GM18951 (cell line): ENCODE measurements at regions not wholly inside any gene's neighbourhood (a gene's known extent, or its start where the extent isn't known, plus 50 kb on each side); places are given as distances from the start of the nearest gene placed in this dataset.
"Not testable (repeated sequence)": the region's sequence is repeated elsewhere in the genome, so short reads cannot be mapped to it uniquely, and the experiment has no call there.

Experiments used
- POLR2A ChIP-seq: IDR thresholded peaks from 4 replicates; pipeline ENCODE4 v1.6.1; 2011; ENCODE audit warnings: mild to moderate bottlenecking; ENCODE audit not compliant: insufficient read length, insufficient read depth; ENCODE audit errors: extremely low read depth
- in situ Hi-C: fragments of 300-500 bp; cut with MboI; formaldehyde crosslinking; loops from one replicate; pipeline ENCODE4 v1.12.0; 2022; ENCODE audit warnings: low sequenced_read_pairs, mixed read lengths, inconsistent platforms; ENCODE audit not compliant: unreplicated experiment

DNA sequence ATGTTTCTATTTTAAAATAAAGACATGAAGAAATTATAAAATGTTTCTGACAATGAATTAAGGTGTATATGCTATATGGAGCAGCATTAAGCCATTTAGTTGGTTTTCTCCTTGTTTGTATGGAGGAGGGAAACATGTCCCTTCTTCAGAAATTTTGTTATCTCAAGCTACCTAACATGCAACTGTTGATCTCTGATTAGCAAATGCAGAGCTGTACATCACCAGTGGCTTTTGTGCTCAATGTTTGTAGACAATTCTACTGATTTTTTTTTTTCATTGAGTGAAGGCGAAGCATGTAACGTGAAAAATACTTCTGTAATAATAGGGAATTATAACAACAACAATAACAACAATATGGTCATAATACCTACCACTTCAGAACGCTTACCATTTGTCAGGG, 463.7 kb downstream of the PLPP3 start:
- in situ Hi-C loops, result no loop called here
- no peak for TF ChIP-seq POLR2A

DNA sequence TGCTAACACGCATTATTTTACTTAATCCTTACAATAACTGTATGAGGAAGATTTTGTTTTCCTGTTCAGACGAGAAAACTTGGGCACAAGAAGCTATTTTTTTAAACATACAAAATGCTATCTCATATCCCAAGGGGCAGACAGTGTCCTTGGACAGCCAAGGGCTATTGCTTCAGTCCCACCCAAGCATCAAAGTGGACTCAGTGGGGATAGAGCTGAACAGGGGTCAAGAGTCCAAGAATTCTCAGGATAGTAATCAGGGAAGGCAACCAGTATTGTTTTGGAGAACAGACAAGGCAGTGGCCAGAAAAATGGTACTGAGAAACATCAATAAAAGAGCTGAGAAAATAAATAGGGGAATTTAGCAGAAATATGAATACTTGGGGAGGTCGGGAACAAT, 465.7 kb downstream of the PLPP3 start:
- in situ Hi-C loops, result no loop called here
- no peak for TF ChIP-seq POLR2A

DNA sequence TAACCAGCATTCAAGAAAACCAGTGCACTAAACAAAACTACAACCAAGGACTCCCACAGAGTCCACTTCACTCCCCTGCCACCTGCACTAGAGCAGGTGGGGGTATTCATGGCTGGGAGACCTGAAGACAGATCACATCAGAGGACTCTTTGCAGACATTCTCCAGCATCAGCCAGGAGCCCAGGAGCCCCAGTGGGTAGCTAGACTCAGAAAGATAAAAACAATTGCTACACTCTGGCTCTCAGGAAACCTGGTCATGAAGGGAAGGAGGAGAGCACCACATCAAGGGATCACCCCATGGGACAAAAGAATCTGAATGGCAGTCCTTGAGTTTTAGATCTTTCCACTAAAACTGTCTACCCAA, 472.1 kb downstream of the PLPP3 start:
- TF ChIP-seq POLR2A, result no peak
- in situ Hi-C loops, result no loop called here

DNA sequence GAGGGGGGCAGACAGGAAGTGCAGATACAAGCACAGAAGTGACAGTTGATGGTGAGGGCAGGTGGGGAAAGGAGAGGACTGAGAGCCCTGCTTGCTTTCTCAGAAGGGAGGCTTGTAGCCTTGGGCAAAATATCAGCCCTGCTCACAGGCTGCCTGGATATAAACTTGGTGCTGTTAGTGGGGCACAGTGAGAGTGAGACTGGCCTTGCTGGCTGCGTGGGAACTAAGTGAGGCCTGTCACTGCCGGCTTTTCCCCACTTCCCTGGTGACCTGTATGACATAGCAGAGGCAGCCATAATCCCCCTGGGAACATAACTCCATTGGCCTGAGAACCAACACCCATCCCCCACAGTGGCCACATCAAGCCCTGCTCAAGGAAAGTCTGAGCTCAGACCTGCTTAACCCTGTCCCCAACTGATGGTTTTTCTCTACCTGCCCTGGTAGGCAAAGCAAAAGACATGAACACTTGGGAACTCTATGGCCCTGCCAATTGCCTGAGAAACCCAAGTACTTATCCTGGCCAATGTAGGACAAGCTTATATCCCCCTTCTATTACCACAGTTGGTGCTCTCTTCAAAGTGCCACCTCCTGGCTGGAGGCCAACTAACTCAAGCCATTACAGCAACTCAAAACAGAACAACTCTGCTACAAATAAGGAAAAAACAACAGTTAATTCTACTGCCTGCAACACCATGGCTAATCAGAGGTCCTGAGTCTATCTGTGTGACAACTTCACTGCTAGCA, 472.7 kb downstream of the PLPP3 start:
- no peak for TF ChIP-seq POLR2A
- in situ Hi-C loops, result no loop called here

DNA sequence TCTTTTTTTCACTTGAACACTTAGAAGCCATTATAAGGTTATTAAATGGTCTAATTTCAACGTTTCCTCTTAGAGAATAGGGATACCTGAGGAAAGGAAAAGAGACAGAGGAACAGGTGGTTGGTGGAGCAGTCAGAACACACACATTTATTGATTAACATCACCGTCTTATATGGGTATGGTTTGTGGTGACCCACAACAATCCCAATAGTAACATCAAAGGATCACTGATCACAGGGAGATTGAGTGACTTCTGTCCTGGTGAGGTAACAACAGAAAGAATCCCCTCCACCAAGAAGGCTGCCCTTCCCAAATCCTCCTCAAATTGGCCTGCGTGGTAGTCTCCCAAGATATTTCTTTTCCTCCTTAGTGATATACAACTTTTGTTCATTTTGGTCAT, 474.0 kb downstream of the PLPP3 start:
- in situ Hi-C loops, result no loop called here
- TF ChIP-seq POLR2A, result no peak

DNA sequence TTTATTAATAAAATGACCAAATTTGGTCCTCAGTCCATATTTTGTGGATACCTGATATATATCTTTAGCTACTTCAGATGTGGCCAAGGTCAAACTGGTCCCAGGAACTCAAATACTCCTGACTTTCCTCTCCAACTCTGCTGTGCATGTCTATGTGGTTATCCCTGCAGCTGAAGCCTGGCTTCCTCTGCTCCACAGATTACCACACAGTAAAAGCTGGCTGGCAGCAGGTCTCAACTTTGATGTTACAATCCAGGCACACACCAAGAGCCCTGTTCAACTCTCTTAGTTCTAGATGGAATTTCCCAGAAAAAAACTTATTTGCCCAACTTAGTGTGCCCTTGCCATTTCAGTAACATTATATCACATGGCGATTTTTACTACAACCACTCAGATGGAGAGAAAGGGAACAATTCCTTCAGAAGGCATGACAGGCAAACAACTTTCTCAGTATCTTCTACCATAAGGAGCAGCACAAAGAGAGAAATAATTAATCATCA, 479.5 kb downstream of the PLPP3 start:
- TF ChIP-seq POLR2A, result no peak
- in situ Hi-C loops, result no loop called here

DNA sequence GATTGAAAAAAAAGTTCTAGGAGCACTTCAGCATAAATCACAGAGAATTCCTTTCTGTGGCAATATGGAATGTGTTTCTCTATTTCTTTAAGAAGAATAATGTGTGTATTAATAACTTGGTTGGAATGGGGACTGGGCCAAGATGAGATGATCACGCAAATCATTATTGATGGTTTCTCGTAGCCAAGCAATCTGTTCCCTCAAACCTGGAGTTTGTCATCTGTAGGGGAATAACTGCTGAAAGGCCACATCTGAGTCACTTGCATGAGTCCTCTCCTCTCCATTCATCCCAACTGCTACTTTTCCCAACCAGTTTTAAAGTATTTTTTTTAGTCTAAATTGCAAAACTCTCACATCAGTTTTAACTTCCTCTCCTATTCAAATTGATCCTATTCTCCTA, 480.4 kb downstream of the PLPP3 start:
- TF ChIP-seq POLR2A, result no peak
- in situ Hi-C loops, result no loop called here

DNA sequence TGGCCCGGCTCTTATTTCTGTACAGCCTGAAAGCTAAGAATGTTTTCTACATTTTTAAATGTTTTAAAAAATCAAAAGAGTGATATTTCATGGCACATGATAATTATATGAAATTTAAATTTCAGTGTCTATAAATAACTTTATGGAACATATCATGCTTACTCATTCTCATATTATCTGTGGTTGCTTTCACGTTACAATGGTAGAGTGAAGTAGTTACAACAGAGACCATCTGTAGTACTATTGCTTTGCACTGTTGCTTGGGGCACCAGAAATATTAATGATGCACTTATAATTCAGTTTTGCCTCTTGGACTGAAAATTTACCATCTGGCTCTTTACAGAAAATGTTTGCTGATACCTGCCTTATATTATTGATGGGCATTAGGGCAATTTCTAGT, 481.6 kb downstream of the PLPP3 start:
- TF ChIP-seq POLR2A, result no peak
- in situ Hi-C loops, result no loop called here

DNA sequence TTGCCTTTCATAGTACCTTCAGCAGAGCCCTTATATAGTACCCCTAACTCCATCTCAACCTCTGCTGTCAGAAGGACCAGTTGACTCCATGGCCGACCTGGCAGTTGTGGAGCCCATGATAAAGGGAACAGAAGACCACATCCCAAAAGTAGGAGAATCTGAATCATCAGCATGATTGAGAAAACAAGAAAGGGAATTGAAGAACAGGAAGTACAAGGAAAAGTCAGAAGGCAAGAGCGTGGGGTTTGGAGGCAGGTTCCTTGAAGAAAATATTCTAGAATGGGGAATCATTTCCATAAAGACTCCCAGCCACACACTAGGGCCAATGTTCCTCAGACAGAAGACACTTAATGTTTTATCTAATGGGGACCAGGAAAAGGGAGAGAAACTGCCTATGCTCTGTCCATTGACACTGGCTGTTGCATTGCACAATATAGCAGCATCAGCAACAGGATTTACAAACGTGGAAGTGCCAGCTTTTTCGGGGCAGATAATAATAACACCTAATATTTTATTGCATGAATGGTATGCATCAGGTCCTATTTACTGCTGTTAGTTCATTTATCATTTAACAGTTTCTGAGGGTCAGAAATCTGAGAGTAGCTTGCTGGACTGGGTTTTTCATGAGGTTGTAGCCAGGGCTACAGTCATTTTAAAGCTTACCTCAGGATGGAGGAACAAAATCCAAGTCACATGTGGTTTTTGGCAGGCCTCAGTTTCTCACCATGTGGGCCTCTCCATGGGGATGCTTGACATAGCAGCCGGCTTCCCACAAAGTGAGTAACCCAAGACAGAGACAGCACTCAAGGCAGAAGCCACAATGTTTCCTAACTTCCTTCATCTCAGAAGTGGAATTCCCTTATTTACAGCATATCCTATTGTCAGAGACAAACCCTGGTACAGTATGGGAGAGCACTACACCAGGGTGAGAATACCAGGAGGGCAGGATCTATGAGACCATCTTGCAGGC, 483.4 kb downstream of the PLPP3 start:
- in situ Hi-C loops, result no loop called here
- TF ChIP-seq POLR2A, result no peak

DNA sequence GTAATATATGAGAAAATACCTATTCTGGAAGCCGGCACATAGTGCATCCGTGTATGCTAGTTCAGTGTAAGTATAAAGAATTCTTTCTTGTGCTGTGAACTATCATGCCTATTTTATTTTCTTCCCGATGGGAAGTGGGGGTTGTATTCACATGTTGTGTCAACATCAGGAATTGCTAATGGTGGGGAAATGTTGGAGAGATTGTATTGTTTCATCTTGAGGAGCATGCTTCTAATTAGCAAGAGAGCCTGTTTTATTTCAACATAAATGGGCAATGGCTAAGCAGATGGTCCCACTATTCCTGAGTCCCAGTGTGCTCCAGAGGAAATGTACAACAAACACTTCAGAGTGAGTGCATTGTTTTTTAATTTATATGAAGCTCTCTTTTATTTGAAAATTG, 485.2 kb downstream of the PLPP3 start:
- in situ Hi-C loops, result no loop called here
- TF ChIP-seq POLR2A, result no peak

DNA sequence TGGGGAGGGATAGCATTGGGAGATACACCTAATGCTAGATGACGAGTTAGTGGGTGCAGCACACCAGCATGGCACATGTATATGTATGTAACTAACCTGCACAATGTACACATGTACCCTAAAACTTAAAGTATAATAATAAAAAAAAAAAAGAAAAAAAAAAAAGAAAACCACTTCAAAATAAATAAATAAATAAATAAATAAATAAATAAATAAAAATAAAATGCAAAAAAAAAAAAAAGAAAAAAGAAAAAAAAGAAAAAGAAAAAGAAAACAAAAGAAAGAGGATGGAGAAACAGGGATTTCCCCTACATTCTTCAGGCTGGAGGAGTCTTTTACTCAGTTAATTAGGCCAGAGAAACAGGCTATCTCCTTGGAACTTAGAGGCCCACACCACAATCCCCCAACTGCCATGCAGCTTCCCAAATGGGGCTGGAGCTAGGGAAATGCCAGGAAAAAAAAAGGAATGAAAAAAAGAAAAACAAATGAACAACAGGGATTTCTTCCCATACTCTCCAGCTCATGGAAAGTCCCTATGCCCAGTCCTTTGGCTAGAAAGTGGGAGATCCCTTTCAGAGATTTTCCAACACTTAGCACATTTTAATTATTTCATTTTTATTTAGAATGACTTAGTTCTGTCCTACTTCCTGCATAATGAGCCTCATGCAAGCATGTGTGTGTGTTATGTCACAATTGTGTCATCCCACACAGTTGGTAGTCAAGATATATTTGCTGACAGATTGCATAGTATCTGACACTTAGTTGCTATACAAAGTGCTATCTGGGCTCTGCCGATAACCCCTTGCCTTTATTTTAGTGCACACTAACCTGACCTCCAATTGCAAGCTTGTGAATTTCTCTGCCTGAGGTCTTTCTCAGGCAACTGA, 486.4 kb downstream of the PLPP3 start:
- in situ Hi-C loops, result no loop called here
- no peak for TF ChIP-seq POLR2A

DNA sequence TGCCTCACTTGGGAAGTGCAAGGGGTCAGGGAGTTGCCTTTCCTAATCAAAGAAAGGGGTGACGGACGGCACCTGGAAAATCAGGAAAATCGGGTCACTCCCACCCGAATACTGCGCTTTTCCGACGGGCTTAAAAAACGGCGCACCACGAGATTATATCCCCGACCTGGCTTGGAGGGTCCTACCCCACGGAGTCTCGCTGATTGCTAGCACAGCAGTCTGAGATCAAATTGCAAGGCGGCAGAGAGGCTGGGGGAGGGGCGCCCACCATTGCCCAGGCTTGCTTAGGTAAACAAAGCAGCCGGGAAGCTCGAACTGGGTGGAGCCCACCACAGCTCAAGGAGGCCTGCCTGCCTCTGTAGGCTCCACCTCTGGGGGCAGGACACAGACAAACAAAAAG, 489.5 kb downstream of the PLPP3 start:
- in situ Hi-C loops, result not testable (repeated sequence)

DNA sequence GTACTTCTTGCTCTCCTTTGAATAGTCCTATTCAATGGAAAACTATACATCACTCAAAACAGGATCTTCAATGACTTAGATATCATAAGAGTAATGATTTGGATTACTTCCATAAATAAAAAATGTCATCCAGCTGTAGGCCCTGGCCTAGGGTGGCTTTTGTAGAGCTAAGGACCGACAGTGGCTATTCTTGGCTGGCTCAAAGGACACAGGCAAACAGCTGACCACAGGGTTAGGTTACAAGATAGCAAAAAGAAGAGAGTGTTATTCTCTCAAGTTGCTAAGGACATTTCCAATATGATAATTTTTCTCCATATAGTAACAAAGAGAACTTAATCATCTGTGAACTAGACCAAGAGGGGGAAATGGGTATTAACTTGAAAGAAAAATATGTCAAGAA, 495.1 kb downstream of the PLPP3 start:
- in situ Hi-C loops, result no loop called here
- no peak for TF ChIP-seq POLR2A
